Smooth muscle cell (in vitro differentiated cells): ENCODE measurements at regions not wholly inside any gene's neighbourhood (a gene's known extent, or its start where the extent isn't known, plus 50 kb on each side); places are given as distances from the start of the nearest gene placed in this dataset.

Experiments used
- DNase-seq: peaks from one replicate; lab custom pipeline; 2025; ENCODE audit not compliant: unreplicated experiment; lab: John Stamatoyannopoulos, UW
- H2AFZ ChIP-seq: fragments of 200-600 bp; sonication (generic); 2 replicates; pipeline ENCODE4 v1.6.0; 2016; ENCODE audit warnings: antibody characterized with exemption, low read depth, mild to moderate bottlenecking
- H3F3A ChIP-seq: fragments of 200-600 bp; sonication (generic); 2 replicates; pipeline ENCODE4 v1.6.0; 2017; ENCODE audit warnings: antibody characterized with exemption, low read depth
- H3K27ac ChIP-seq: fragments of 200-600 bp; sonication (generic); 2 replicates; pipeline ENCODE4 v1.5.1; 2016; ENCODE audit warnings: low read depth, mild to moderate bottlenecking
- H3K27me3 ChIP-seq: fragments of 200-600 bp; sonication (generic); 2 replicates; pipeline ENCODE4 v1.6.1; 2016; ENCODE audit warnings: low read depth, mild to moderate bottlenecking
- H3K36me3 ChIP-seq: fragments of 200-600 bp; sonication (generic); 2 replicates; pipeline ENCODE4 v1.5.1; 2016; ENCODE audit warnings: low read depth
- H3K4me1 ChIP-seq: fragments of 200-600 bp; sonication (generic); 2 replicates; pipeline ENCODE4 v1.5.1; 2016; ENCODE audit warnings: low read depth
- H3K4me2 ChIP-seq: fragments of 200-600 bp; sonication (generic); 2 replicates; pipeline ENCODE4 v1.6.0; 2016; ENCODE audit warnings: mild to moderate bottlenecking
- H3K4me3 ChIP-seq: fragments of 200-600 bp; sonication (generic); 2 replicates; pipeline ENCODE4 v1.5.1; 2016; ENCODE audit warnings: mild to moderate bottlenecking
- H3K79me2 ChIP-seq: fragments of 200-600 bp; sonication (generic); 2 replicates; pipeline ENCODE4 v1.6.0; 2016; ENCODE audit warnings: low read depth, mild to moderate bottlenecking
- H3K9ac ChIP-seq: fragments of 200-600 bp; sonication (generic); 2 replicates; pipeline ENCODE4 v1.6.0; 2016; ENCODE audit warnings: low read depth
- H3K9me3 ChIP-seq: fragments of 200-600 bp; sonication (generic); replicated peaks from 2 replicates; pipeline ENCODE4 v1.5.1; 2016; ENCODE audit warnings: low read depth
- H4K20me1 ChIP-seq: fragments of 200-600 bp; sonication (generic); 2 replicates; pipeline ENCODE4 v1.6.0; 2016; ENCODE audit warnings: low read depth
- CTCF ChIP-seq: fragments of 200-600 bp; sonication (generic); IDR thresholded peaks from 2 replicates; pipeline ENCODE4 v1.5.1; 2017; ENCODE audit warnings: borderline replicate concordance, mild to moderate bottlenecking, antibody characterized with exemption; ENCODE audit not compliant: insufficient read depth, poor library complexity, severe bottlenecking
- WGBS: methylation state at CpG from one replicate; pipeline ENCODE4 v1.1.7; 2016; ENCODE audit warnings: low lambda C conversion rate; 5-methylcytosine and 5-hydroxymethylcytosine counted together

DNA sequence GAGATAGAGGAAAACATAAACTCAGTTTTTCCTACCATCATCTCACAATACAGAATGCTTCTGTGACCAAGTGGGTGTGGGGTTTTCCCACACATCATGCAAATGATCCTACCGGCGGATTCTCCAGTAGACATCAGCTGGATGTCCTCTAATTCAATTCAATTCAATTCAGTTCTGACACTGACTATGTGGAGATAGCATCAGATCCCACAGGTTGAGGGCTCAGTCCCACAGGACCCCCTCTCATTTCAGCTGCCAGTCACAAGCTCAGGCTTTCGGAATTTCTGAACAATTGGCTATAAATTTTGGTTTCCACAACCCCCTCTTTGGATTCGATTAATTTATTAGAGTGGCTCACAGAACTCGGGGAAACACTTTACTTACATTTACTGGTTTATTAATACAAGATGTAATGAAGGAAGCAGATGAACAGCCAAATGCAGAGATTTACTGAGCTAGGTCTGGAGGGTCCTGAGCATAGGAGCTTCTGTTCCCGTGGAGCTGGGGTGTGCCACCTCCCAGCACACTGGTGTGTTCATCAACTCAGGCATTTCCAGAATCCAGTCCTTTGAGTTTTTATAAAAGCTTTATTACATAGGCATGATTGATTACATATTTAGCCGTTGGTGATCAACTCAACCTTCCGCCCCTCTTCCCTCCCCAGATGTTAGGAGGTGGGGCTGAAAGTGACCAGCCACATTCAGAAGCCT lies 350.1 kb downstream of the MYCN start:
- DNase-seq: no peak
- no peak overlapping the region for H3K4me3 ChIP-seq
- no peaks in the 10 kb centered on the region for H3K36me3 ChIP-seq
- H2AFZ ChIP-seq: no peak overlapping the region
- H3K4me1 ChIP-seq: no peaks in the 10 kb centered on the region
- H3F3A ChIP-seq: no peaks in the 10 kb centered on the region
- no peaks in the 10 kb centered on the region for H3K9me3 ChIP-seq
- 79% methylated on average over 8 of the region's 8 CpGs for WGBS
- TF ChIP-seq CTCF: no peak
- H3K4me2 ChIP-seq: no peak overlapping the region
- H4K20me1 ChIP-seq: no peaks in the 10 kb centered on the region
- H3K27ac ChIP-seq: no peak overlapping the region
- H3K27me3 ChIP-seq: peaks cover 28% of the 10 kb centered on the region
- no peaks in the 10 kb centered on the region for H3K79me2 ChIP-seq
- no peak overlapping the region for H3K9ac ChIP-seq

DNA sequence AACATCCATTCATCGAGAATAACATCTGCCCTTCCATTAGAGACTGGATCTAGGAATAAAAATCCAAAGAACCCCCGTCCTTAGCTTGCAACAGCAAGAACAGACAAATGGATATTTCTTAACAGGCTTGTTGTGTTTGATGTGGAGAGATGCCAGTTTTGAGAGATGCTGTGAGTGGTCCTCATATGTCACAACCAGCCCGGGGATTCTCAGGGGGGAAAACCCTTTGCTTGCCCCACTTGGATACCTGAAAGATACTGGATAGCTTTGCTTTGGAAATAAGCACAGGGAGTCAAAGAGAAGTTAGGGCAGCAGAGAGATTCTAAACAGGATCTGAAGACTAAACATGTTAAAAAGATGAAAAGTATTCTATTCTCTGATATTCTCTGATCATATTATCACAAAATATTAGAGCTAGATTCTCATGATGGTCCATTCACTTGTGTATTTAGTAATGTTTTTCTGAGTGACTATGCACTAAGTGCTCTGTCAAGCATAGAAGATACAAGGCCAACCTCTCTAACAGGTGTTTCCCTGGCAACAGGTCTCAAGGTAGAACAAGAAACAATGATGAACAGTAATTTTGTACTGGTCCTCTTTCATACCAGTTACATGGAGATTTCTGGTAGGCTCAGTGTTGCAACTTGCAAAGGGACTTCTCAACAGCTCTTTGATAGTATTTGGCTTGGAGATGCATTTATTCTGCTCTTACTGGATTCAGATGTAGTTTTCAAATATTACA lies 348.2 kb downstream of the MYCN start:
- no peaks in the 10 kb centered on the region for H4K20me1 ChIP-seq
- H3F3A ChIP-seq: no peaks in the 10 kb centered on the region
- no peak overlapping the region for H3K9ac ChIP-seq
- 83% methylated on average over 3 of the region's 3 CpGs for WGBS
- H3K27me3 ChIP-seq: peaks cover 42% of the 10 kb centered on the region
- no peak for DNase-seq
- no peaks in the 10 kb centered on the region for H3K4me1 ChIP-seq
- no peaks in the 10 kb centered on the region for H3K36me3 ChIP-seq
- H3K9me3 ChIP-seq: no peaks in the 10 kb centered on the region
- no peak for TF ChIP-seq CTCF
- no peak overlapping the region for H2AFZ ChIP-seq
- no peak overlapping the region for H3K4me3 ChIP-seq
- no peak overlapping the region for H3K4me2 ChIP-seq
- H3K27ac ChIP-seq: no peak overlapping the region
- no peaks in the 10 kb centered on the region for H3K79me2 ChIP-seq

DNA sequence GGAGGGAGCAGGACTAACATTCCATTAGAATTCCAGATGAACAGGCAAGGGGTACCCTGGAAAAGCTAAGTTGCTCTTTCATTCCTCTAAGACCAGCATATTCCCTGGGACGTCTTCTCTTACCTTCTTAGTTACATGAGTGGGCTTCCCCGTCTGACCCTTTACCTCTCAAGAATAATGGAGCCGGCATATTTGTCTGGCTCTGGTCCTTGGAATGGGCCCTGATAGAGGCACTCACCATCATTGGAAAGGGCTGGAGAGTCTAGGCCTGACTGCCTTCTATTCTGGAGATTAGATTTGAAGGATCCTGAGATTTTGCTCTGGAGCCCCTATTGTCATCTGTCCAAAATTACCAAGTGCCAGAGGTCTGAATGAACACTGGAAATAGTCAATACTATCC lies 347.5 kb downstream of the MYCN start:
- Histone ChIP-seq H3K9me3 (no peaks in the 10 kb centered on the region), H3K4me3 (no peak overlapping the region), H2AFZ (no peak overlapping the region), H3K27ac (no peak overlapping the region), H3K36me3 (no peaks in the 10 kb centered on the region), H3K79me2 (no peaks in the 10 kb centered on the region), H3K27me3 (peaks cover 42% of the 10 kb centered on the region), H3F3A (no peaks in the 10 kb centered on the region), H3K4me2 (no peak overlapping the region), H4K20me1 (no peaks in the 10 kb centered on the region), H3K9ac (no peak overlapping the region), H3K4me1 (no peaks in the 10 kb centered on the region)
- 91% methylated on average over 3 of the region's 3 CpGs for WGBS
- TF ChIP-seq CTCF: no peak
- DNase-seq: no peak

DNA sequence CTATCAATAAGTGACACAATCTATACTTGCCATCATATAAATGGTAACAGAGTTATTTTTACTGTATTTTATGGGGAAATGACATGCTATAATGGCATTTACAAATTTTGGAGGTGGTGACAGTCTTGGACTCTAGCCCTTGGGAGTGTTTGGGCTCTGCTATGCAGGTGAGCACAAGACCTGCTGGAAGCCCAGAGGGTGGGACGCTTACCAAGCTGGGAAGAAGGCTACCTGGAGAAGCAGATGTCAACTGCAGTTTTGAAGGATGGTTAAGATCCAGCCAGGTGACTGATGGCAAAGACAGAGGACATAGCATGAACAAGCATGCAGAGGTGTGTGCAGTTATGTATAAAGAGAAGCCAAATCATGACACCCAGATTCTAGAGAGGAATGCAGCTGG lies 346.9 kb downstream of the MYCN start:
- 91% methylated on average over 1 of the region's 1 CpG for WGBS
- no peak for TF ChIP-seq CTCF
- no peaks in the 10 kb centered on the region for H3F3A ChIP-seq
- H3K4me1 ChIP-seq: no peaks in the 10 kb centered on the region
- H3K27me3 ChIP-seq: peaks cover 42% of the 10 kb centered on the region
- no peak overlapping the region for H3K27ac ChIP-seq
- H3K4me3 ChIP-seq: no peak overlapping the region
- H2AFZ ChIP-seq: no peak overlapping the region
- no peaks in the 10 kb centered on the region for H3K79me2 ChIP-seq
- no peaks in the 10 kb centered on the region for H3K36me3 ChIP-seq
- H4K20me1 ChIP-seq: no peaks in the 10 kb centered on the region
- no peaks in the 10 kb centered on the region for H3K9me3 ChIP-seq
- no peak for DNase-seq
- no peak overlapping the region for H3K4me2 ChIP-seq
- H3K9ac ChIP-seq: no peak overlapping the region
